Keratinocyte (primary cell): ENCODE measurements at regions not wholly inside any gene's neighbourhood (a gene's known extent, or its start where the extent isn't known, plus 50 kb on each side); places are given as distances from the start of the nearest gene placed in this dataset.

Source experiments
- DNase-seq: peaks from one replicate; pipeline ENCODE4 v3.0.0-alpha.2; 2011; ENCODE audit warnings: low read depth, missing footprints, low spot score
- FAIRE-seq: peaks from 2 replicates; lab custom pipeline; 2011; peaks lifted over from hg19 to GRCh38; lab: Jason Lieb, UNC
- H2AFZ ChIP-seq: 2 replicates; pipeline ENCODE4 v1.6.0; 2012; ENCODE audit warnings: low read length, control low read depth, inconsistent platforms; ENCODE audit not compliant: control insufficient read depth
- H3K27ac ChIP-seq: 2 replicates; pipeline ENCODE4 v1.5.1; 2011; ENCODE audit warnings: low read length; ENCODE audit not compliant: control insufficient read depth, insufficient read depth
- H3K27me3 ChIP-seq: 3 replicates; pipeline ENCODE4 v1.6.0; 2011; ENCODE audit warnings: low read length; ENCODE audit not compliant: control insufficient read depth, insufficient read depth; ENCODE audit errors: extremely low read depth
- H3K36me3 ChIP-seq, 2 experiments: 2 replicates in 1 of 2; 3 replicates in 1 of 2; pipeline ENCODE4 v1.5.1; 2011; ENCODE audit warnings: low read length in 2 of 2, mild to moderate bottlenecking in 1 of 2; ENCODE audit not compliant: control insufficient read depth in 2 of 2, insufficient read depth in 2 of 2; ENCODE audit errors: extremely low read depth in 1 of 2
- H3K4me1 ChIP-seq: 3 replicates; pipeline ENCODE4 v1.5.1; 2011; ENCODE audit warnings: low read length; ENCODE audit not compliant: control insufficient read depth, insufficient read depth; ENCODE audit errors: extremely low read depth
- H3K4me2 ChIP-seq: 3 replicates; pipeline ENCODE4 v1.6.0; 2011; ENCODE audit warnings: low read depth, low read length; ENCODE audit not compliant: control insufficient read depth, insufficient read depth; ENCODE audit errors: extremely low read depth
- H3K4me3 ChIP-seq, 3 experiments: fragments of 200-600 bp in 1 of 3; sonication (generic) in 1 of 3; 2 replicates in 2 of 3; 3 replicates in 1 of 3; pipeline ENCODE4 v1.5.1; 2011 to 2016; ENCODE audit warnings: low read length in 3 of 3, mild to moderate bottlenecking in 3 of 3, control low read depth in 2 of 3, inconsistent platforms in 1 of 3, low read depth in 1 of 3, mixed read lengths in 1 of 3, mixed run types in 1 of 3, moderate library complexity in 1 of 3; ENCODE audit not compliant: control insufficient read depth in 2 of 3, insufficient read depth in 2 of 3; ENCODE audit errors: extremely low read depth in 1 of 3
- H3K79me2 ChIP-seq: 2 replicates; pipeline ENCODE4 v1.6.0; 2012; ENCODE audit warnings: low read length; ENCODE audit not compliant: control insufficient read depth, insufficient read depth
- H3K9ac ChIP-seq: 3 replicates; pipeline ENCODE4 v1.6.0; 2011; ENCODE audit warnings: low read length; ENCODE audit not compliant: control insufficient read depth, insufficient read depth; ENCODE audit errors: extremely low read depth
- H3K9me1 ChIP-seq: 3 replicates; pipeline ENCODE4 v1.6.0; 2011; ENCODE audit warnings: low read length; ENCODE audit not compliant: control insufficient read depth, insufficient read depth; ENCODE audit errors: extremely low read depth
- H3K9me3 ChIP-seq: 2 replicates; pipeline ENCODE4 v1.5.1; 2012; ENCODE audit warnings: low read depth, low read length; ENCODE audit not compliant: control insufficient read depth
- H4K20me1 ChIP-seq: 3 replicates; pipeline ENCODE4 v1.6.0; 2011; ENCODE audit warnings: low read length; ENCODE audit not compliant: control insufficient read depth, insufficient read depth; ENCODE audit errors: extremely low read depth
- EZH2 ChIP-seq: IDR thresholded peaks from one replicate; pipeline ENCODE4 v1.6.1; 2012; ENCODE audit warnings: inconsistent platforms, mild to moderate bottlenecking, low read length, moderate library complexity
- dilution Hi-C: fragments of 300-500 bp; cut with MboI; formaldehyde crosslinking; loops from one replicate; pipeline ENCODE4 v1.7.0; 2020; ENCODE audit warnings: low sequenced_read_pairs; ENCODE audit not compliant: extremely low pct_ligation_motif_present
- TF ChIP-seq, protein P1 (sequence below), 3 experiments: IDR thresholded peaks in 1 of 3; conservative IDR thresholded peaks in 1 of 3; optimal IDR thresholded peaks in 1 of 3; 2 replicates in 2 of 3; 3 replicates in 1 of 3; pipeline versions ENCODE3 to v1.5.1; 2011; ENCODE audit warnings: low read length in 3 of 3, mild to moderate bottlenecking in 3 of 3, moderate library complexity in 2 of 3, control low read depth in 1 of 3, inconsistent platforms in 1 of 3; ENCODE audit not compliant: insufficient read depth in 2 of 3; ENCODE audit errors: extremely low read depth in 1 of 3

DNA sequence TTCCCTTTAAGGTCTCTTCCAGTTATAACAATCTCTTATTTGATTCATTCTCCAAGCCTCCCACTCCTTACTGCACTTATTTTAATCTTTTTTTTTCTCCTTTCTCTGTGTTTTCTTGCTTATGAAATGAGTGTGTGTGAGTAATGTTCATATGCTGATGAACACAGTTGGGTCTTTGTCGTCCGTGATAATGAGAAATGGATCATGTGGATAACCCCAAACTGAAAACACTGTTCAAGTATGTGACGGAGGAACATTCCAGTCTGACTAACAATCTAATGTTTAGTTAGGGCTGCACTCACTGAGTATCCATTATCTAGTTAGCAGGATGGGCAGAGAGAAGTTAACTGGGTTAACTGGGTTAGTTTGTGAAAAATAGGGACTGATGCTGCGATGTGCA lies 253.1 kb upstream of the DUSP10 start:
- TF ChIP-seq, protein P1, sequence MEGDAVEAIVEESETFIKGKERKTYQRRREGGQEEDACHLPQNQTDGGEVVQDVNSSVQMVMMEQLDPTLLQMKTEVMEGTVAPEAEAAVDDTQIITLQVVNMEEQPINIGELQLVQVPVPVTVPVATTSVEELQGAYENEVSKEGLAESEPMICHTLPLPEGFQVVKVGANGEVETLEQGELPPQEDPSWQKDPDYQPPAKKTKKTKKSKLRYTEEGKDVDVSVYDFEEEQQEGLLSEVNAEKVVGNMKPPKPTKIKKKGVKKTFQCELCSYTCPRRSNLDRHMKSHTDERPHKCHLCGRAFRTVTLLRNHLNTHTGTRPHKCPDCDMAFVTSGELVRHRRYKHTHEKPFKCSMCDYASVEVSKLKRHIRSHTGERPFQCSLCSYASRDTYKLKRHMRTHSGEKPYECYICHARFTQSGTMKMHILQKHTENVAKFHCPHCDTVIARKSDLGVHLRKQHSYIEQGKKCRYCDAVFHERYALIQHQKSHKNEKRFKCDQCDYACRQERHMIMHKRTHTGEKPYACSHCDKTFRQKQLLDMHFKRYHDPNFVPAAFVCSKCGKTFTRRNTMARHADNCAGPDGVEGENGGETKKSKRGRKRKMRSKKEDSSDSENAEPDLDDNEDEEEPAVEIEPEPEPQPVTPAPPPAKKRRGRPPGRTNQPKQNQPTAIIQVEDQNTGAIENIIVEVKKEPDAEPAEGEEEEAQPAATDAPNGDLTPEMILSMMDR (optimal IDR thresholded peaks at IDR 0.05 in 1 of 3, IDR thresholded peaks at IDR 0.05 in 1 of 3, conservative IDR thresholded peaks at IDR 0.05 in 1 of 3; ENCODE audit: extremely low read depth in 1 of 3, insufficient read depth in 2 of 3, low read length in 3 of 3), result no peak
- TF ChIP-seq EZH2, result no peak
- FAIRE-seq, result no peak
- no peaks in the 10 kb centered on the region for H3K9me1 ChIP-seq
- no peak for DNase-seq
- peak overlapping the region; percentile 47 for H3K9ac ChIP-seq
- H3K4me1 ChIP-seq, result peaks cover 25% of the 10 kb centered on the region
- H3K27ac ChIP-seq, result peak overlapping the region; percentile 54
- no peak overlapping the region for H3K4me3 ChIP-seq
- H3K79me2 ChIP-seq, result no peaks in the 10 kb centered on the region
- dilution Hi-C loops, result no loop called here
- H4K20me1 ChIP-seq, result no peaks in the 10 kb centered on the region
- H2AFZ ChIP-seq, result no peak overlapping the region
- no peaks in the 10 kb centered on the region for H3K36me3 ChIP-seq
- H3K9me3 ChIP-seq, result no peaks in the 10 kb centered on the region
- no peak overlapping the region for H3K4me2 ChIP-seq
- no peaks in the 10 kb centered on the region for H3K27me3 ChIP-seq

DNA sequence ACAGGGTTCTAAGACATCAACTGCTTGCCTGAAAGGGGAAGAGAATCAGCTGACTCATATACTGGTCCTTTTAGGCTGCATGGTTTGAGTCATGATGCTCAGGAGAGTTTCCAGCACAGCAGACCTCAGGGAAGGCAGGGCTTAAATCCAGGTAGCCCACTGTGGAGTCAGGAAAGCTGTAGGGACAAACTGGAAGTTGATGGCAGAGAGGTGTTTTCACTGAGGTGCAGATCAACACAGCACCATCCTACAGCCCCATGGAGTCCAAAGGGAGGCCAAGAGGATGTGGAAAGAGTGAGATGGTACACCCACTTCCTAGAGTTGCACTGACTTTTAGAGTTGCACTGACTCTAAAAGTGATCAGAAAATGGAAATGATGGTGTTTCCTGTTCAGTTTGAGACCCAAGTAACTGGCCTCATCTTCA lies 252.4 kb upstream of the DUSP10 start:
- Histone ChIP-seq H3K79me2 (no peaks in the 10 kb centered on the region), H4K20me1 (no peaks in the 10 kb centered on the region), H3K4me2 (no peak overlapping the region), H3K4me3 (no peak overlapping the region), H3K9me1 (no peaks in the 10 kb centered on the region), H3K27ac (peak overlapping the region; percentile 54), H3K9ac (no peak overlapping the region), H2AFZ (no peak overlapping the region), H3K9me3 (no peaks in the 10 kb centered on the region), H3K27me3 (no peaks in the 10 kb centered on the region), H3K36me3 (no peaks in the 10 kb centered on the region), H3K4me1 (peaks cover 25% of the 10 kb centered on the region)
- peak; percentile 45 for DNase-seq
- dilution Hi-C loops, result no loop called here
- FAIRE-seq, result peak; percentile 74
- TF ChIP-seq, protein P1 (optimal IDR thresholded peaks at IDR 0.05 in 1 of 3, IDR thresholded peaks at IDR 0.05 in 1 of 3, conservative IDR thresholded peaks at IDR 0.05 in 1 of 3; ENCODE audit: extremely low read depth in 1 of 3, insufficient read depth in 2 of 3, low read length in 3 of 3), result no peak
- TF ChIP-seq EZH2, result no peak
